SK-N-MC (cell line): ENCODE measurements at regions not wholly inside any gene's neighbourhood (a gene's known extent, or its start where the extent isn't known, plus 50 kb on each side); places are given as distances from the start of the nearest gene placed in this dataset.

ENCODE experiments used
- DNase-seq: peaks from one replicate; pipeline ENCODE4 v3.0.0-alpha.2; 2011; ENCODE audit warnings: low read depth, low spot score
- H3K27ac ChIP-seq: fragments of 200-600 bp; sonication (generic); 2 replicates; pipeline ENCODE4 v1.5.1; 2016; ENCODE audit warnings: mixed run types
- H3K36me3 ChIP-seq: fragments of 200-600 bp; sonication (generic); 2 replicates; pipeline ENCODE4 v1.6.1; 2017; ENCODE audit warnings: antibody characterized with exemption, low read length, mixed read lengths; ENCODE audit not compliant: insufficient read depth
- H3K4me3 ChIP-seq: fragments of 200-600 bp; sonication (generic); 2 replicates; pipeline ENCODE4 v1.5.1; 2016
- H3K9ac ChIP-seq: fragments of 200-600 bp; sonication (generic); 2 replicates; pipeline ENCODE4 v1.8.0; 2017; ENCODE audit warnings: mixed run types, mixed read lengths; ENCODE audit not compliant: insufficient read length
- H3K9me3 ChIP-seq: fragments of 200-600 bp; sonication (generic); 2 replicates; pipeline ENCODE4 v1.6.1; 2017; ENCODE audit warnings: low read depth, mild to moderate bottlenecking, antibody characterized with exemption, low read length, moderate library complexity, mixed read lengths
- EZH2 ChIP-seq: fragments of 200-600 bp; sonication (generic); IDR thresholded peaks from one replicate; pipeline ENCODE4 v1.6.1; 2017; ENCODE audit warnings: antibody characterized with exemption
- FOXP2 ChIP-seq: optimal IDR thresholded peaks from 2 replicates; pipeline ENCODE3; 2011; ENCODE audit warnings: mild to moderate bottlenecking, moderate library complexity; ENCODE audit not compliant: insufficient read depth; ENCODE audit errors: extremely low read length, control extremely low read depth
- POLR2AphosphoS5 ChIP-seq: IDR thresholded peaks from 2 replicates; pipeline ENCODE4 v1.6.1; 2012; ENCODE audit warnings: mild to moderate bottlenecking, low read depth, low read length, borderline replicate concordance

DNA sequence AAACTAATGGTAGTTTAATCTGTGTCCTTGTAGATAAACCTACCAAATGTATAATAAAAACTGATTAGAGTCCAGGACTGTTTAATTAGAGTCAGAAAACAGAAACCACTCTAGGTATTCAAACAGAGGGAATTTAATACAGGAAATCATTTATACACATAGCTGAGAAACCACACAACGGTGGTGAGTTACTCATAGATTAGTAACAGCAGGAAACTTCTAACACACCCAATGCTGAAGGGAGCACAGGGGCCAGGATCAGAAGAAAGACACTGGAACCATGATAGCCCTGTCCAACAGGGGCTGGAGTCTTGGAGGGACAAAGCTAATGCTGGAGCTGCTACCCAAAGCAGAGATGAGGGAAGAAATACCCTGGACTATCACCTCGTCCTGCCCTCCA lies 321.0 kb downstream of the ACTL7B start:
- TF ChIP-seq POLR2AphosphoS5 (no peak), FOXP2 (no peak), EZH2 (no peak)
- Histone ChIP-seq H3K27ac (no peak overlapping the region), H3K36me3 (no peaks in the 10 kb centered on the region), H3K4me3 (no peak overlapping the region), H3K9me3 (no peaks in the 10 kb centered on the region), H3K9ac (no peak overlapping the region)
- DNase-seq: no peak

DNA sequence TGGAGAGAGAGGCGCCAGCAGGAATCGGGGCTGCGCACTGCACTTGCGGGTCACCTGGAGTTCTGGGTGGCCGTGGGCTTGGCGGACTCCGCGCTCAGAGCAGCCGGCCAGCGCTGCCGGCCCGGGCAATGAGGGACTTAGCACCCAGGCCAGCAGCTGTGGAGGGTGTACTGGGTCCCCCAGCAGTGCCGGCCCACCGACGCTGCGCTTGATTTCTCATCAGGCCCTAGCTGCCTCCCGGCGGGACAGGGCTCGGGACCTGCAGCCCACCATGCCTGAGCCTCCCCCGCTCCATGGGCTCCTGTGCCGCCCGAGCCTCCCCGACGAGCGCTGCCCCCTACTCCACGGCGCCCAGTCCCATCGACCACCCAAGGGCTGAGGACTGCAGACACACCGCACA lies 325.6 kb downstream of the ACTL7B start:
- TF ChIP-seq POLR2AphosphoS5 (no peak), FOXP2 (no peak), EZH2 (no peak)
- H3K27ac ChIP-seq: no peak overlapping the region
- DNase-seq: no peak
- no peaks in the 10 kb centered on the region for H3K36me3 ChIP-seq
- no peaks in the 10 kb centered on the region for H3K9me3 ChIP-seq
- H3K9ac ChIP-seq: no peak overlapping the region
- no peak overlapping the region for H3K4me3 ChIP-seq

DNA sequence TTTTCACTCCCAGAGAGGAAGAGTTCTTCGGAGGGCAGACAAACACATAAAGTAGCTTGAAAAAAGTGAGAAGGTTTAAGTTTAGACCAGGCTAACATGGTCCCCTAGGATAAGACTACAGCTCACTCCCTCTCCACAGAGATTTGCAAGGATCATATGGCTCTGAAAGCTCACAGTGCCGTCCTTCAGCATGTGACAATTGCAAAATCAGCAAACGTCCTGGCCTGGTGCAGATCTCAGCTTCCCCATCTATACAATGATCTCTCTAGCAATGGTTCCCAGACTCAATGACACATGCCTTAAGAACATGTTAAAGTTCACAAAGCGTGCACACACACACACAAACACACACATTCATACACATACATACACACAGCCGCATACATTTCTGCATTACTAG lies 327.6 kb downstream of the ACTL7B start:
- H3K27ac ChIP-seq: no peak overlapping the region
- TF ChIP-seq FOXP2 (no peak), POLR2AphosphoS5 (no peak), EZH2 (no peak)
- no peaks in the 10 kb centered on the region for H3K9me3 ChIP-seq
- no peak for DNase-seq
- no peak overlapping the region for H3K9ac ChIP-seq
- H3K4me3 ChIP-seq: no peak overlapping the region
- H3K36me3 ChIP-seq: no peaks in the 10 kb centered on the region

DNA sequence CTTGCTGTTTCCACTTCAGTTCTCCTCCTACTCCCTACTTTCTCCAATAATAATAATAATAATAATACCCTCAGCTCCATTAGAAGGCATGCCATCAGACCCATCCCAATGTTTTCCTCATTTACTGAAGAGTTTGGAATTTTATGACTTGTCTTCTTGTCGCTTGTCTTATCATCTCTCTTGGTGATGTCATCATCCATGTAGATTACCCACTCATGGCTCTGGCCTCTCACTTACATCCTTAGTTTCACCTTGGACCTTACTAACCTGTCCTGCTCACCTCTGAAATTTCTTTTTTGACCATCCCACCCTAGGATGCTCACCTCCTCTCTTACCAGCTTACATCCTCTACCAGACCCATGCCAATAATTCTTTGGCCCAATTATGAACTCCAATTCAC lies 329.3 kb downstream of the ACTL7B start:
- no peak for DNase-seq
- TF ChIP-seq EZH2 (no peak), POLR2AphosphoS5 (no peak)
- Histone ChIP-seq H3K36me3 (no peaks in the 10 kb centered on the region), H3K9me3 (no peaks in the 10 kb centered on the region), H3K9ac (no peak overlapping the region), H3K27ac (no peak overlapping the region), H3K4me3 (no peak overlapping the region)

DNA sequence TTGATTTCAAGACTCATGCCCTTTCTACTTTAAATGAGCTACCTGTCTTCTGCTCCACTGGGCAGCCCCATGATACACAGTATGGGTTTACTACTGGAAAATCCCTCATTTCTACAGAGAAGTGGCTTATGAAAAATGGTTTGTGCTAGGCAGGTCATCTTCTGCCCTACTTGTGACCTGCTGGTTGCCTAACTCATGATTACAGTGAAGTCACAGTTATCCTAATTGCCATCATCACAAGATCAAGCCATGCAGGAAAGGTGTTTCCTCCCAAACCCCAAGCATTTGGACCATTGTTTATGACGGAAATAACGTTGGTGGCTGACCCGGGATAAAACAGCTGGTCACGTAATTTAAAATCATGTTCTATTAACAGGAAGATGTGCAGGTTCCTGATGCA lies 330.6 kb downstream of the ACTL7B start:
- H3K9me3 ChIP-seq: no peaks in the 10 kb centered on the region
- H3K4me3 ChIP-seq: no peak overlapping the region
- no peak overlapping the region for H3K9ac ChIP-seq
- DNase-seq: no peak
- no peak overlapping the region for H3K27ac ChIP-seq
- no peaks in the 10 kb centered on the region for H3K36me3 ChIP-seq
- no peak for TF ChIP-seq EZH2
- no peak for TF ChIP-seq POLR2AphosphoS5
- TF ChIP-seq FOXP2: no peak

DNA sequence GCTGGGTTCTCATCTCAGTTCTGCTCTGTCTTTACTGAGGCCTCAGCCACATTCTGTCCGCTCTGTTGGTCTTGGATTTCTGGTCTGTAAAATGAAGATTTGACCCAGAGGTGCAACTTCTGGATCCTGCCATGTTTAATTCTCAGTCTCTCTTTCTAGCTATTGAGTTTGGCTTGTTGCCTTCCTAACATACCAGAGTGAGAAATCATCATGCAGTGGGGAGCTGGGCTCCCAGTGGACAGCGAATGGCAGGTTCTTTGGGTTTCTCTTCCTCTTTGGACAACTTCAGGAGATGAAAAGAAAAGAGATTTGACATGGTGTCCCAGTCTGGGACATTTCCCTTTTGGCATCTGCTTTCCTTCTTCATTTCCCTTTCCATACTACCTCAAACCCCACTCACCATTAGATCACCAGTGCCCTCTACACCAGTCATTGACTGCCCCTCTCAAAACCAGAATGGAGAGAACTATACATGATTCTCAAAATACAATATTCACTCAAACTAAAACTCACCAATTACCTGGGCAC lies 334.7 kb downstream of the ACTL7B start:
- Histone ChIP-seq H3K36me3 (no peaks in the 10 kb centered on the region), H3K9me3 (no peaks in the 10 kb centered on the region), H3K9ac (no peak overlapping the region), H3K4me3 (no peak overlapping the region), H3K27ac (no peak overlapping the region)
- no peak for DNase-seq
- TF ChIP-seq FOXP2 (no peak), POLR2AphosphoS5 (no peak), EZH2 (no peak)

DNA sequence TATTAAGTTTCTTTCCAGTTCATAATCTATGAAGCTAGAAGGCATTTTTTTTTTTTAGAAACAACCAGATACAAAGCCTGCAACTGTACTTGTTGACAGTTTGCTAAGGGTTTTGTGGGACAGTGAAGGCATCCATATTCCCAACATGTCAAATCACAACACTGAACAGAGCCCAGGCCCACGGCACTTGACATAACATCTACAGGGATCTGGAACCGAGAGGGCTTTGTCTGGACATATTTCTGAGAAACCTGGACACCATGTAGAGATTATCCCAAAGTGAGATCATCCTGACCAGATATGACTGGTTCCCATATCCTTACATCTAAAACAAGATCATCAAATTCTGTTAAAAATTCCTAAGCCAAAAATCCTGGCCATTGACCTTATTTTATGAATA lies 336.3 kb downstream of the ACTL7B start:
- DNase-seq: no peak
- Histone ChIP-seq H3K4me3 (no peak overlapping the region), H3K9me3 (no peaks in the 10 kb centered on the region), H3K36me3 (no peaks in the 10 kb centered on the region), H3K27ac (no peak overlapping the region), H3K9ac (no peak overlapping the region)
- TF ChIP-seq FOXP2 (no peak), EZH2 (no peak), POLR2AphosphoS5 (no peak)

DNA sequence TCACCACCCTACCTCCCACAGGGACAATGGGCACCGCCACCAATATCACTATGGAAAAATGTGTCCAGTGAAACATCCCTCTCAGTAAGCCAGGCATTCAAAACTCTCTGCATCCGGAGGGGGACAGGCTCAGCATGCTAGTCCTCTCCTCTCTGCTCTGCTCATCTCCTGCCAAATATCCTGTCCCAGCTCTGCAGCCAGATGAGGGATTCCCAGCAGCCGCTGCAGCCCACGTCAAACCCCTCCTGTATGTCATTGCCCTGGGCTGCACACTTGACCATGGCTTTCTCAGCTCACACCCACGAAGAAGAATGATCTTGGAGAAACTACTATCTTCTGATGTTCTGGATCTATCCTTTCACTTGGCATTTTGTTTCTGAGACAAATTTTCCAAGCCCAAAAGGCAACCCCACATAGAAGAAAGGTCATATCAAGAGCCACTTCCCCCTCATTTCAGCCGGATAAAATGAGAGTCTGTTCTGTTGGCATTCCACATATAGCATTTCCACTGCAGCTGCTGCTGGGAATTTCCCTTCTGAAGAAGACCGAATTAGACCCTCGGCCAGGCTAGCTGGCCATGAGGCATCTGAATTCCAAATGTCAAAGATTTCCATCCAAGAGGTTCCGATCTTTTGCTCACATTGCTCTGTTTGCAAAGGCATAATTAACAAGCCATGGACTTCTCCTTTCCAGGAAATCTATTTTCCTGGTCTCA lies 338.0 kb downstream of the ACTL7B start:
- DNase-seq: no peak
- no peak for TF ChIP-seq FOXP2
- TF ChIP-seq POLR2AphosphoS5: no peak
- TF ChIP-seq EZH2: no peak
- no peak overlapping the region for H3K9ac ChIP-seq
- H3K36me3 ChIP-seq: no peaks in the 10 kb centered on the region
- no peak overlapping the region for H3K27ac ChIP-seq
- H3K9me3 ChIP-seq: no peaks in the 10 kb centered on the region
- H3K4me3 ChIP-seq: no peak overlapping the region

DNA sequence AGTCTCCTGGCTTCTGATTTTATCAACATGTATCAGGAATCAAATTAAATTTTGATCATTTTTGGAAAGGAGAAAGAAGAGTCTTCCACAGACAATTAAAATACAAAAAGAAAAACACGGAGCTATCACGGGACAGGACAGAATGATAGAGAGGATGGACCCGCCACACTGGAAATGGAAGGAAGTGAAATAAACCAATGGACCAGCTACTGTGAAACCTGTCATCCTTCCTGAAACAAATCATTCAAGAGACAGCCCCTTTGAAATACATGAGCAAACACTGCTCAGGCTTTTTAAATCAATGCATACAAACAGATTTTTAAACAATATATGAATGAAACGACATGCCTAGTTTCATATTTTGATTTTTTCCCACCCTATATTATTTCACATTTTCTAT lies 339.4 kb downstream of the ACTL7B start:
- no peaks in the 10 kb centered on the region for H3K9me3 ChIP-seq
- H3K36me3 ChIP-seq: no peaks in the 10 kb centered on the region
- TF ChIP-seq POLR2AphosphoS5: no peak
- no peak for TF ChIP-seq FOXP2
- no peak for TF ChIP-seq EZH2
- DNase-seq: no peak
- H3K4me3 ChIP-seq: no peak overlapping the region
- no peak overlapping the region for H3K27ac ChIP-seq
- no peak overlapping the region for H3K9ac ChIP-seq
